SU-DHL-6 (cell line): ENCODE measurements at regions not wholly inside any gene's neighbourhood (a gene's known extent, or its start where the extent isn't known, plus 50 kb on each side); places are given as distances from the start of the nearest gene placed in this dataset.

ENCODE experiments used
- CTCF ChIP-seq: fragments of 200-600 bp; sonication (generic); IDR thresholded peaks from one replicate; pipeline ENCODE4 v1.5.1; 2017; ENCODE audit warnings: antibody characterized with exemption, mild to moderate bottlenecking, low read length, moderate library complexity; ENCODE audit not compliant: insufficient read depth, poor library complexity, severe bottlenecking
- EZH2phosphoT487 ChIP-seq: fragments of 200-600 bp; sonication (generic), shearing (Covaris generic); conservative IDR thresholded peaks from 2 replicates; pipeline ENCODE4 v1.6.1; 2018; ENCODE audit warnings: mild to moderate bottlenecking, antibody characterized with exemption, low read length, moderate library complexity, mixed read lengths

- TF ChIP-seq CTCF (no peak), EZH2phosphoT487 (no peak)
Measured at GRCh38 chr19:28746478-28746877, 466.5 kb downstream of the UQCRFS1 start.
